ENCODE measurements at regions not wholly inside any gene's neighbourhood (a gene's known extent, or its start where the extent isn't known, plus 50 kb on each side); places are given as distances from the start of the nearest gene placed in this dataset.

DNA sequence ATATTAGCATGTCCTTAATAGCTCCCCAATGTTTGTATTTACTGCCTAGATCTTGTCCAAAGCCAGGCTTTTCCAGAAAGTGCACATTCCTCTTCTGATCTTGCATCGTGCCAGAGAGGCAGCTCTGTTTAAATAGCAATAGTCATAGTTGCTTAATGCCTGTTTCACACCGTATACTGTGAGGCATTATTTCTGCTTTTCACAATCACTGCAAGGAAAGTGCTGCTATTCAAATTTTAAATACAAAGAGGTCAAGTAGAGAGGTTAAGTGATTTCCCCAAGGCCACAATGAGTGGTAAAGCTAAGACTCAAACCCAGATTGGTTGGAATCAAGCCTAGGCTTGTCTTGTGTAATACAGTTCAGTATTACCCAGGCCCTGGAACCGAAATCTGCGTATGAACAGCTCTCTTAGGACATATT is 153.6 kb downstream of the SNX18 start:
- no peak overlapping the region for H3K4me3 ChIP-seq (ENCODE audit: low read length)
- H3K4me1 ChIP-seq (ENCODE audit: low read length), result peaks cover 37% of the 10 kb centered on the region
- no peak overlapping the region for H3K27ac ChIP-seq (ENCODE audit: low read length)
- no peak overlapping the region for H3K9ac ChIP-seq (ENCODE audit: low read length)
- no peaks in the 10 kb centered on the region for H3K9me2 ChIP-seq (replicated peaks; ENCODE audit: insufficient read depth, low read length)
- H3K9me3 ChIP-seq (replicated peaks; ENCODE audit: insufficient read depth, low read length), result no peaks in the 10 kb centered on the region
- H3K4me2 ChIP-seq (ENCODE audit: low read depth, low read length), result no peak overlapping the region
- no peaks in the 10 kb centered on the region for H3K27me3 ChIP-seq (replicated peaks; ENCODE audit: insufficient read depth, low read length)
- TF ChIP-seq EZH2phosphoT487 (IDR thresholded peaks at IDR 0.05; ENCODE audit: low read length) (no peak), EZH2 (optimal IDR thresholded peaks at IDR 0.05; ENCODE audit: low read depth, low read length) (no peak)
- TF ChIP-seq, protein P1, sequence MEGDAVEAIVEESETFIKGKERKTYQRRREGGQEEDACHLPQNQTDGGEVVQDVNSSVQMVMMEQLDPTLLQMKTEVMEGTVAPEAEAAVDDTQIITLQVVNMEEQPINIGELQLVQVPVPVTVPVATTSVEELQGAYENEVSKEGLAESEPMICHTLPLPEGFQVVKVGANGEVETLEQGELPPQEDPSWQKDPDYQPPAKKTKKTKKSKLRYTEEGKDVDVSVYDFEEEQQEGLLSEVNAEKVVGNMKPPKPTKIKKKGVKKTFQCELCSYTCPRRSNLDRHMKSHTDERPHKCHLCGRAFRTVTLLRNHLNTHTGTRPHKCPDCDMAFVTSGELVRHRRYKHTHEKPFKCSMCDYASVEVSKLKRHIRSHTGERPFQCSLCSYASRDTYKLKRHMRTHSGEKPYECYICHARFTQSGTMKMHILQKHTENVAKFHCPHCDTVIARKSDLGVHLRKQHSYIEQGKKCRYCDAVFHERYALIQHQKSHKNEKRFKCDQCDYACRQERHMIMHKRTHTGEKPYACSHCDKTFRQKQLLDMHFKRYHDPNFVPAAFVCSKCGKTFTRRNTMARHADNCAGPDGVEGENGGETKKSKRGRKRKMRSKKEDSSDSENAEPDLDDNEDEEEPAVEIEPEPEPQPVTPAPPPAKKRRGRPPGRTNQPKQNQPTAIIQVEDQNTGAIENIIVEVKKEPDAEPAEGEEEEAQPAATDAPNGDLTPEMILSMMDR (IDR thresholded peaks at IDR 0.05; ENCODE audit: low read length), result no peak
- no peaks in the 10 kb centered on the region for H3F3A ChIP-seq (ENCODE audit: insufficient read depth, low read length)
- no peaks in the 10 kb centered on the region for H3K36me3 ChIP-seq (replicated peaks; ENCODE audit: insufficient read depth, low read length)
- no peaks in the 10 kb centered on the region for H3K79me2 ChIP-seq (ENCODE audit: low read length)
- no peak for DNase-seq
- no peak overlapping the region for H2AFZ ChIP-seq (ENCODE audit: low read length)
- H4K20me1 ChIP-seq (ENCODE audit: insufficient read depth, low read length), result no peaks in the 10 kb centered on the region

DNA sequence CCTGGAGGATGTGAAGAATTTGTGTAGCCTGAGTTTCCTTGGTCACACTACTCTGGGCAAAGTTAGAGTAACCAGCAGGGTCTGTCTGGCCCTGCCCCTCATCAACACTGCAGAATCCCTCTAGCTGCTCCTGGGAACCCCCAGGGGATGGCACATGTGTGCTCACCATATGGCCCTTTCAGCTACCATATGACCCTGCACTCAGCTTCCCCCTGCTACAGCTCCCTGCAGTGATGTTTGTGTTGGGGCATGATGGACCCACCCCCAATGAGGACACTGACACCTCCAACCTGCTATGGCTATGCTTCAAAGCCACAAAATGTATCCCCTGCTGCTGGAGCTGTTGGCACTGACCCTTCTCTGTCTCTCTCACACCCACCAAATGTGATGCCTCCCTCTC is 152.7 kb downstream of the SNX18 start:
- H3K27me3 ChIP-seq (replicated peaks; ENCODE audit: insufficient read depth, low read length), result no peaks in the 10 kb centered on the region
- H4K20me1 ChIP-seq (ENCODE audit: insufficient read depth, low read length), result no peaks in the 10 kb centered on the region
- no peaks in the 10 kb centered on the region for H3K9me2 ChIP-seq (replicated peaks; ENCODE audit: insufficient read depth, low read length)
- H3K36me3 ChIP-seq (replicated peaks; ENCODE audit: insufficient read depth, low read length), result no peaks in the 10 kb centered on the region
- H3K4me2 ChIP-seq (ENCODE audit: low read depth, low read length), result no peak overlapping the region
- H3K9me3 ChIP-seq (replicated peaks; ENCODE audit: insufficient read depth, low read length), result no peaks in the 10 kb centered on the region
- H3K4me3 ChIP-seq (ENCODE audit: low read length), result no peak overlapping the region
- TF ChIP-seq EZH2phosphoT487 (IDR thresholded peaks at IDR 0.05; ENCODE audit: low read length), result no peak
- TF ChIP-seq EZH2 (optimal IDR thresholded peaks at IDR 0.05; ENCODE audit: low read depth, low read length), result no peak
- TF ChIP-seq, protein P1 (IDR thresholded peaks at IDR 0.05; ENCODE audit: low read length), result no peak
- no peaks in the 10 kb centered on the region for H3K79me2 ChIP-seq (ENCODE audit: low read length)
- no peak for DNase-seq
- H3K27ac ChIP-seq (ENCODE audit: low read length), result no peak overlapping the region
- H2AFZ ChIP-seq (ENCODE audit: low read length), result no peak overlapping the region
- no peak overlapping the region for H3K9ac ChIP-seq (ENCODE audit: low read length)
- H3F3A ChIP-seq (ENCODE audit: insufficient read depth, low read length), result no peaks in the 10 kb centered on the region
- peaks cover 37% of the 10 kb centered on the region for H3K4me1 ChIP-seq (ENCODE audit: low read length)

DNA sequence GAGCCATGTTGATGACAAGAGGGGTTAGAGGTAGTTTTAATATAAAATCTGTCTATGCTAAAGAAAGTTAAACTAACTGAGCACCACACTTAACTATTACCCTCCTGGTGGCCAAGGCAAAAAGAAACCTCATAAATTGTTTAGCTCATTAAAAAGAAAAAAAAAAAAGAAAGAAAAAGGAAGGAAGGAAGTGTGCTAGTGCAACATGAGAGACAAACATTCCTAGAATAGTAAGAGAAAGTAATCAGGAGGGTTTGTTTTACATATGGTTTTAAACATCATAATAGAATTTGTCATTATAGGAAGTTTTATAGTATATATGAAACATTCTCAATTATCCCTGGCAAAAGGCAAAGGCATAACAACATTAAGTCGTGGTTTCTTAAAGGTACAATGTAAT is 152.3 kb downstream of the SNX18 start:
- Histone ChIP-seq H3K27me3 (replicated peaks; ENCODE audit: insufficient read depth, low read length) (no peaks in the 10 kb centered on the region), H4K20me1 (ENCODE audit: insufficient read depth, low read length) (no peaks in the 10 kb centered on the region), H3K79me2 (ENCODE audit: low read length) (no peaks in the 10 kb centered on the region), H3K9me3 (replicated peaks; ENCODE audit: insufficient read depth, low read length) (no peaks in the 10 kb centered on the region), H3K9me2 (replicated peaks; ENCODE audit: insufficient read depth, low read length) (no peaks in the 10 kb centered on the region), H3K4me3 (ENCODE audit: low read length) (no peak overlapping the region), H3K9ac (ENCODE audit: low read length) (no peak overlapping the region), H3K27ac (ENCODE audit: low read length) (no peak overlapping the region), H2AFZ (ENCODE audit: low read length) (no peak overlapping the region), H3K4me1 (ENCODE audit: low read length) (peaks cover 37% of the 10 kb centered on the region), H3K4me2 (ENCODE audit: low read depth, low read length) (peak overlapping the region; percentile 7; the same call in 1 of the 2 replicates), H3F3A (ENCODE audit: insufficient read depth, low read length) (no peaks in the 10 kb centered on the region), H3K36me3 (replicated peaks; ENCODE audit: insufficient read depth, low read length) (no peaks in the 10 kb centered on the region)
- TF ChIP-seq EZH2 (optimal IDR thresholded peaks at IDR 0.05; ENCODE audit: low read depth, low read length), result no peak
- TF ChIP-seq, protein P1 (IDR thresholded peaks at IDR 0.05; ENCODE audit: low read length), result no peak
- TF ChIP-seq EZH2phosphoT487 (IDR thresholded peaks at IDR 0.05; ENCODE audit: low read length), result no peak
- no peak for DNase-seq
